Endothelial cell of umbilical vein (primary cell): ENCODE measurements at regions not wholly inside any gene's neighbourhood (a gene's known extent, or its start where the extent isn't known, plus 50 kb on each side); places are given as distances from the start of the nearest gene placed in this dataset.

Experiments
- BruUV-seq: library from RNA; stranded (reverse); fragments of 400-500 nt; replicated peaks from 2 replicates; lab custom pipeline; 2021; lab: Mats Ljungman, UMichigan
- CTCF ChIA-PET: fragments of 300-600, 350-600 bp; sonication (Branson Sonifier 250); formaldehyde crosslinking; loops from one replicate; lab custom pipeline; 2021; ENCODE audit warnings: antibody characterized with exemption, inconsistent platforms; lab: Charles Lee
- POLR2A ChIA-PET: fragments of 300-600, 350-600 bp; sonication (Branson Sonifier 250); formaldehyde crosslinking; loops from one replicate; lab custom pipeline; 2021; ENCODE audit warnings: antibody characterized with exemption, inconsistent platforms; lab: Charles Lee
- DNase-seq: peaks from one replicate; pipeline ENCODE4 v3.0.0-alpha.2; 2011; ENCODE audit warnings: low read depth, low spot score
- FAIRE-seq: peaks from 2 replicates; lab custom pipeline; 2011; peaks lifted over from hg19 to GRCh38; lab: Jason Lieb, UNC
- H2AFZ ChIP-seq: 2 replicates; pipeline ENCODE4 v1.6.0; 2012; ENCODE audit warnings: low read depth, low read length, control low read depth, inconsistent platforms
- H3K27ac ChIP-seq: 2 replicates; pipeline ENCODE4 v1.5.1; 2011; ENCODE audit warnings: low read depth, mild to moderate bottlenecking, control low read depth, low read length, moderate library complexity; ENCODE audit not compliant: insufficient read depth
- H3K27me3 ChIP-seq, 2 experiments: 2 replicates each; pipeline versions ENCODE4 v1.6.0 to v1.6.1; 2011; ENCODE audit warnings: low read length in 2 of 2, mixed read lengths in 1 of 2; ENCODE audit not compliant: control insufficient read depth in 2 of 2, insufficient read depth in 2 of 2
- H3K36me3 ChIP-seq, 2 experiments: 2 replicates in 1 of 2; 3 replicates in 1 of 2; pipeline ENCODE4 v1.5.1; 2011; ENCODE audit warnings: low read length in 2 of 2, mild to moderate bottlenecking in 1 of 2, moderate library complexity in 1 of 2; ENCODE audit not compliant: control insufficient read depth in 2 of 2, insufficient read depth in 2 of 2; ENCODE audit errors: extremely low read depth in 1 of 2
- H3K4me1 ChIP-seq: 3 replicates; pipeline ENCODE4 v1.5.1; 2011; ENCODE audit warnings: mild to moderate bottlenecking, low read length; ENCODE audit not compliant: control insufficient read depth, insufficient read depth; ENCODE audit errors: extremely low read depth
- H3K4me2 ChIP-seq: 2 replicates; pipeline ENCODE4 v1.6.1; 2011; ENCODE audit warnings: low read length, control low read depth, mixed read lengths; ENCODE audit not compliant: insufficient read depth
- H3K4me3 ChIP-seq, 3 experiments: fragments of 200-600 bp in 1 of 3; sonication (generic), shearing (Covaris generic) in 1 of 3; replicated peaks in 1 of 3; 2 replicates each; pipeline ENCODE4 v1.5.1; 2011 to 2016; ENCODE audit warnings: control low read depth in 3 of 3, low read length in 3 of 3, mild to moderate bottlenecking in 2 of 3, inconsistent platforms in 1 of 3, low read depth in 1 of 3, moderate library complexity in 1 of 3; ENCODE audit not compliant: insufficient read depth in 1 of 3
- H3K79me2 ChIP-seq: 2 replicates; pipeline ENCODE4 v1.6.0; 2012; ENCODE audit warnings: low read length, inconsistent platforms; ENCODE audit not compliant: control insufficient read depth, insufficient read depth
- H3K9ac ChIP-seq: replicated peaks from 2 replicates; pipeline ENCODE3; 2011; ENCODE audit warnings: low read length, control low read depth; ENCODE audit not compliant: insufficient read depth; ENCODE audit errors: extremely low read depth
- H3K9me1 ChIP-seq: replicated peaks from 3 replicates; pipeline ENCODE4 v1.6.0; 2011; ENCODE audit warnings: mild to moderate bottlenecking, low read length; ENCODE audit not compliant: control insufficient read depth, insufficient read depth; ENCODE audit errors: extremely low read depth
- H3K9me3 ChIP-seq: replicated peaks from 2 replicates; pipeline ENCODE4 v1.5.1; 2012; ENCODE audit warnings: low read length, inconsistent platforms; ENCODE audit not compliant: control insufficient read depth, insufficient read depth
- H4K20me1 ChIP-seq: replicated peaks from 2 replicates; pipeline ENCODE3; 2011; ENCODE audit warnings: mild to moderate bottlenecking, low read length; ENCODE audit not compliant: control insufficient read depth, insufficient read depth; ENCODE audit errors: extremely low read depth
- CTCF ChIP-seq, 2 donors: IDR thresholded peaks; 1 replicate in 1 of 2; 2 replicates in 1 of 2; pipeline ENCODE4 v1.5.1; 2011; ENCODE audit warnings: low read length in 2 of 2, mild to moderate bottlenecking in 2 of 2, moderate library complexity in 2 of 2, control low read depth in 1 of 2, inconsistent platforms in 1 of 2, low read depth in 1 of 2; ENCODE audit not compliant: insufficient read depth in 1 of 2; ENCODE audit errors: extremely low read depth in 1 of 2
- EZH2 ChIP-seq: IDR thresholded peaks from 2 replicates; pipeline ENCODE4 v1.6.1; 2012; ENCODE audit warnings: borderline replicate concordance, low read depth, mild to moderate bottlenecking, moderate library complexity, low read length, inconsistent platforms; ENCODE audit not compliant: severe bottlenecking
- FOS ChIP-seq: IDR thresholded peaks from 2 replicates; pipeline ENCODE4 v1.6.1; 2011; ENCODE audit warnings: mild to moderate bottlenecking, low read length, moderate library complexity, borderline replicate concordance; ENCODE audit not compliant: insufficient read depth
- GATA2 ChIP-seq: IDR thresholded peaks from 2 replicates; pipeline ENCODE4 v1.7.0; 2011; ENCODE audit warnings: low read depth, mild to moderate bottlenecking, moderate library complexity, mixed read lengths, low read length; ENCODE audit not compliant: insufficient read length, insufficient read depth
- JUN ChIP-seq: IDR thresholded peaks from 2 replicates; pipeline ENCODE4 v1.6.1; 2011; ENCODE audit warnings: borderline replicate concordance, low read depth; ENCODE audit not compliant: insufficient read length, insufficient read depth
- MAX ChIP-seq: IDR thresholded peaks from 2 replicates; pipeline ENCODE4 v1.6.1; 2011; ENCODE audit not compliant: insufficient read depth, insufficient read length
- MYC ChIP-seq: IDR thresholded peaks from one replicate; pipeline ENCODE4 v1.6.1; 2011; ENCODE audit warnings: mild to moderate bottlenecking, low read depth, low read length
- POLR2A ChIP-seq: IDR thresholded peaks from 2 replicates; pipeline ENCODE4 v1.6.1; 2012; ENCODE audit warnings: low read depth, mild to moderate bottlenecking, control low read depth, low read length
- POLR2AphosphoS5 ChIP-seq: IDR thresholded peaks from 2 replicates; pipeline ENCODE4 v1.6.1; 2012; ENCODE audit warnings: low read depth, mild to moderate bottlenecking, control low read depth, low read length, moderate library complexity; ENCODE audit not compliant: insufficient read depth
- dilution Hi-C: fragments of 300-500 bp; cut with MboI; formaldehyde crosslinking; loops from one replicate; pipeline ENCODE4 v1.15.0; 2019; ENCODE audit warnings: low sequenced_read_pairs; ENCODE audit not compliant: extremely low pct_ligation_motif_present
- intact Hi-C: fragments of 100-400 bp; cut with micrococcal nuclease; formaldehyde crosslinking; loops from one replicate; pipeline ENCODE4 v1.10.0; 2022

DNA sequence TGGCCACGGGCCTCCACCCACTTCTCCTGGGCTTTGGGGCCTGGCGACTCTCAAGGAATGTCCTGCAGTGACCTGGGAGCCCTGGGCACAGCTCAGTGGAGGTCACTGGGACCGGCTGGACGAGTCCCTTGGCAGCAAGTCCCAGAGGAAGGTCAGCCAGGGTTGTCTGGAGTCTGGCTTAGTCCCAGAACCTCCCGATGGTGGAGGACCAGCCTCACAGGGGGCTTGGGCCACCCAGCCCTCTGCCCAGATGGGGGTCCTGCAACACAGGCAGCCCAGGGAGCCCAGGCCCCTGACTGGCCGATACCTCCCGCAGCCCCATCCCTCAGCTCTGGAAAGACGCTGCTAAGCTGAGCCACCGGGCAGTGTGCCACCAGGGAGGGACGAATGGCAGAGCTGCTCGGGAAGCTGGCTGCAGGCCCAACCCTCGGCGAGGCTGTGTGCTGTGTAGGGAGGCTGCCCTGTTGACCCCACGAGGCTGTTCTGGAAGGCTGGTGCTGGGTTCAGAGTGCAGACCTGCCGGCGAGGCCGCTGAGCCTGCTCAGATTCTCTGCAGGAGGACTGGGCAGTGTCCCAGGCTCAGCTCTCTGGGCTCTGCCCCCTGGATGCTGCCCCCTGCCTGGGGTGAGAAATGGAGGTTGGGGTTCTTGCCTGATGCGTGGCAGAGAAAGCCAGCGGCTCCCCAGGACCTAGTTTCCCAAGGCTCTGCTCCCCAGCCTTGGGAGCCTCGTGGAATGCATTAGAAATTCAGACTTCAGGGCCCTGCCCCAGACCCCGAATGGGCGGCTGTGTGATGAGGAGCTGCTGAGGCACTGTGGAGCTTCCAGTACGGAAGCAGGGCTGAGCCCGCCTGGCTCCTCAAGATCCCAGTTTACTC is 61.7 kb downstream of the ADRA2C start:
- dilution Hi-C loops (no loop called here), intact Hi-C loops (no loop called here)
- Histone ChIP-seq H3K27me3 (no peaks in the 10 kb centered on the region), H3K9ac (no peak overlapping the region), H3K4me3 (no peak overlapping the region), H3K4me1 (no peaks in the 10 kb centered on the region), H3K9me3 (no peaks in the 10 kb centered on the region), H3K27ac (no peak overlapping the region), H3K36me3 (no peaks in the 10 kb centered on the region), H3K9me1 (no peaks in the 10 kb centered on the region), H2AFZ (no peak overlapping the region), H3K4me2 (no peak overlapping the region), H3K79me2 (no peaks in the 10 kb centered on the region), H4K20me1 (no peaks in the 10 kb centered on the region)
- TF ChIP-seq CTCF (IDR thresholded peaks at IDR 0.05; ENCODE audit: extremely low read depth in 1 of 2, insufficient read depth in 1 of 2, low read depth in 1 of 2, low read length in 2 of 2) (no peak), GATA2 (no peak), FOS (no peak), JUN (no peak), POLR2AphosphoS5 (no peak), POLR2A (no peak), MYC (no peak), MAX (no peak), EZH2 (no peak)
- CTCF ChIA-PET: no interaction called here
- DNase-seq (no peak), FAIRE-seq (no peak)
- POLR2A ChIA-PET: no interaction called here
- no TSS peak for BruUV-seq
